H9 (cell line): ENCODE measurements at regions not wholly inside any gene's neighbourhood (a gene's known extent, or its start where the extent isn't known, plus 50 kb on each side); places are given as distances from the start of the nearest gene placed in this dataset.

Experiments
- DNase-seq: peaks from one replicate; pipeline ENCODE4 v3.0.0-alpha.2; 2017
- H2AFZ ChIP-seq: one replicate; pipeline ENCODE4 v1.6.1; 2013; ENCODE audit warnings: mild to moderate bottlenecking, low read length, control low read depth, moderate library complexity
- H2AK5ac ChIP-seq: 2 replicates; pipeline ENCODE4 v1.6.1; 2013; ENCODE audit warnings: low read length, control low read depth, mixed read lengths; ENCODE audit not compliant: insufficient read length
- H2BK120ac ChIP-seq: one replicate; pipeline ENCODE4 v1.6.1; 2013; ENCODE audit warnings: low read depth, mild to moderate bottlenecking, low read length, control low read depth, inconsistent platforms; ENCODE audit not compliant: poor library complexity, severe bottlenecking
- H2BK12ac ChIP-seq: 2 replicates; pipeline ENCODE4 v1.6.1; 2013; ENCODE audit warnings: low read length, control low read depth, mixed read lengths, low read depth; ENCODE audit not compliant: insufficient read length
- H2BK15ac ChIP-seq: 2 replicates; pipeline ENCODE4 v1.6.1; 2013; ENCODE audit warnings: low read depth, low read length, control low read depth
- H2BK20ac ChIP-seq: one replicate; pipeline ENCODE4 v1.6.1; 2013; ENCODE audit warnings: low read depth, mild to moderate bottlenecking, low read length, control low read depth, inconsistent platforms; ENCODE audit not compliant: poor library complexity, severe bottlenecking
- H2BK5ac ChIP-seq: 2 replicates; pipeline ENCODE4 v1.6.1; 2013; ENCODE audit warnings: low read length, control low read depth, mixed read lengths; ENCODE audit not compliant: insufficient read length
- H3K14ac ChIP-seq: 2 replicates; pipeline ENCODE4 v1.6.1; 2013; ENCODE audit warnings: low read length, control low read depth; ENCODE audit not compliant: insufficient read depth
- H3K18ac ChIP-seq: 2 replicates; pipeline ENCODE4 v1.6.1; 2013; ENCODE audit warnings: low read depth, mild to moderate bottlenecking, mixed read lengths, low read length, control low read depth; ENCODE audit not compliant: insufficient read length
- H3K23ac ChIP-seq: 2 replicates; pipeline ENCODE4 v1.6.1; 2013; ENCODE audit warnings: low read length, control low read depth, mixed read lengths, low read depth; ENCODE audit not compliant: insufficient read length
- H3K23me2 ChIP-seq: 2 replicates; pipeline ENCODE4 v1.6.1; 2013; ENCODE audit warnings: low read depth, mild to moderate bottlenecking, mixed read lengths, low read length, control low read depth; ENCODE audit not compliant: insufficient read length, poor library complexity, severe bottlenecking
- H3K27ac ChIP-seq: 2 replicates; pipeline ENCODE4 v1.5.1; 2013; ENCODE audit warnings: low read length, control low read depth, mixed read lengths, low read depth; ENCODE audit not compliant: insufficient read length
- H3K27me3 ChIP-seq: 2 replicates; pipeline ENCODE4 v1.6.1; 2013; ENCODE audit warnings: low read length, control low read depth, inconsistent platforms; ENCODE audit not compliant: insufficient read depth
- H3K4ac ChIP-seq: 2 replicates; pipeline ENCODE4 v1.6.1; 2013; ENCODE audit warnings: low read depth, mild to moderate bottlenecking, control low read depth, inconsistent platforms, low read length, moderate library complexity
- H3K4me1 ChIP-seq: 2 replicates; pipeline ENCODE4 v1.6.1; 2013; ENCODE audit warnings: low read length, control low read depth, inconsistent platforms; ENCODE audit not compliant: insufficient read depth
- H3K4me2 ChIP-seq: 2 replicates; pipeline ENCODE4 v1.6.1; 2013; ENCODE audit warnings: low read length, control low read depth, mixed read lengths; ENCODE audit not compliant: insufficient read length, insufficient read depth
- H3K56ac ChIP-seq: 2 replicates; pipeline ENCODE4 v1.6.1; 2013; ENCODE audit warnings: low read depth, mild to moderate bottlenecking, mixed read lengths, low read length, control low read depth; ENCODE audit not compliant: insufficient read length
- H3K79me1 ChIP-seq: 2 replicates; pipeline ENCODE4 v1.6.1; 2013; ENCODE audit warnings: low read depth, mild to moderate bottlenecking, moderate library complexity, low read length, control low read depth, inconsistent platforms; ENCODE audit not compliant: insufficient read depth, poor library complexity, severe bottlenecking
- H3K79me2 ChIP-seq: 2 replicates; pipeline ENCODE4 v1.6.1; 2013; ENCODE audit warnings: low read length, control low read depth, inconsistent platforms; ENCODE audit not compliant: insufficient read depth
- H3K9ac ChIP-seq: 2 replicates; pipeline ENCODE4 v1.6.1; 2013; ENCODE audit warnings: low read length, control low read depth, mixed read lengths; ENCODE audit not compliant: insufficient read length; ENCODE audit errors: extremely low read depth
- H3K9me3 ChIP-seq: one replicate; pipeline ENCODE4 v1.6.1; 2013; ENCODE audit warnings: low read depth, low read length, inconsistent platforms; ENCODE audit not compliant: control insufficient read depth
- H3T11ph ChIP-seq: one replicate; pipeline ENCODE4 v1.6.1; 2013; ENCODE audit warnings: mild to moderate bottlenecking, low read length, control low read depth, inconsistent platforms
- H4K20me1 ChIP-seq: one replicate; pipeline ENCODE4 v1.6.1; 2013; ENCODE audit not compliant: control insufficient read depth, insufficient read length, insufficient read depth
- H4K5ac ChIP-seq: 2 replicates; pipeline ENCODE4 v1.6.1; 2013; ENCODE audit warnings: low read depth, mild to moderate bottlenecking, mixed read lengths, low read length, control low read depth; ENCODE audit not compliant: insufficient read length
- H4K8ac ChIP-seq: replicated peaks from 2 replicates; pipeline ENCODE4 v1.6.1; 2013; ENCODE audit warnings: low read length, control low read depth, mixed read lengths, low read depth; ENCODE audit not compliant: insufficient read length
- H4K91ac ChIP-seq: 2 replicates; pipeline ENCODE4 v1.6.1; 2013; ENCODE audit warnings: low read depth, mild to moderate bottlenecking, moderate library complexity, mixed read lengths, low read length, control low read depth; ENCODE audit not compliant: insufficient read length
- H3K27ac Mint-ChIP-seq, 3 experiments: 2 replicates in 2 of 3; 3 replicates in 1 of 3; pipeline ENCODE4 v1.8.0; 2020 to 2021; ENCODE audit warnings: mixed read lengths in 3 of 3, mild to moderate bottlenecking in 1 of 3, moderate library complexity in 1 of 3
- H3K27me3 Mint-ChIP-seq: 2 replicates; pipeline ENCODE4 v1.8.0; 2021; ENCODE audit warnings: low read depth, mild to moderate bottlenecking, moderate library complexity, mixed read lengths
- H3K36me3 Mint-ChIP-seq, 3 experiments: 2 replicates in 2 of 3; 3 replicates in 1 of 3; pipeline ENCODE4 v1.8.0; 2020 to 2021; ENCODE audit warnings: low read depth in 3 of 3, mixed read lengths in 3 of 3; ENCODE audit not compliant: insufficient read depth in 1 of 3
- H3K4me1 Mint-ChIP-seq, 2 experiments: 2 replicates each; pipeline ENCODE4 v1.8.0; 2020; ENCODE audit warnings: mixed read lengths in 2 of 2
- H3K4me3 Mint-ChIP-seq, 2 experiments: 2 replicates in 1 of 2; 3 replicates in 1 of 2; pipeline ENCODE4 v1.8.0; 2020 to 2021; ENCODE audit warnings: mild to moderate bottlenecking in 2 of 2, mixed read lengths in 2 of 2, moderate library complexity in 1 of 2
- H3K9me3 Mint-ChIP-seq, 2 experiments: 2 replicates in 1 of 2; 3 replicates in 1 of 2; pipeline ENCODE4 v1.8.0; 2020; ENCODE audit warnings: mild to moderate bottlenecking in 2 of 2, mixed read lengths in 2 of 2, moderate library complexity in 1 of 2
- whole genome bisulfite sequencing: extraction: QIAGEN DNeasy Blood & Tissue Kit; methylation state at CpG from one replicate; pipeline ENCODE4 v1.1.7; 2013; ENCODE audit warnings: missing lambda C conversion rate, low lambda C conversion rate, mixed read lengths; ENCODE audit not compliant: insufficient read length; ENCODE audit errors: extremely low coverage; 5-methylcytosine and 5-hydroxymethylcytosine counted together
- TF ChIP-seq, protein P1 (sequence below): fragments of 200-600 bp; sonication (generic); conservative IDR thresholded peaks from 3 replicates; pipeline ENCODE4 v1.8.0; 2021; ENCODE audit warnings: antibody characterized with exemption, mild to moderate bottlenecking

DNA sequence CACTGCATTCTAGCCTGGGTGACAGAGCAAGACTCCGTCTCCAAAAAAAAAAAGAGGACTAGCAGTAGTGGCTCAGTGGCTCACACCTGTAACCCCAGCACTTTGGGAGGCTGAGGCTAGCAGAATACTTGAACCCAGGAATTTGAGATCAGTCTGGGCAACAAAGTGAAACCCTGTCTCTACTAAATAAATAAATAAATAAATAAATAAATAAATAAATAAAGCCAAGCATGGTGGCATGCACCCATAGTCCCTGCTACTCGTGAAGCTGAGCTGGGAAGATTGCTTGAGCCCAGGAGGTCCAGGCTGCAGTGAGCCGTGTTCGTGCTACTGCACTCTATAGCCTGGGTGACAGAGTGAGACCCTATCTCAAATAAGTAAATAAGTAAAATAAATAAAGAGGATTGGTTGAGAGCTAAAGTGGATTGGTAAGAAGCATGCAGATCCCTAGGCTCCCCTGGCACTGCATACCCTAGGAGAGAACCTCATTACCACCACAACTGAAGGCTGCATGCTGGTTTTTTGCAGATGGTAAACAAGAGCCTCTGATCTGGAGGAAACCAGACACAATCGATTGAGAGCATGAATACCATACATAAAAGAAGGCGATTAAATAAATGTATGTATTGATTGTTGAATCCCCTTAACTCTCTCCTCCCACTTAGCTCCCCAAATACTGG, 163.2 kb downstream of the REEP3 start:
- no peak overlapping the region for H3K4ac ChIP-seq
- no peak overlapping the region for H3T11ph ChIP-seq
- H4K5ac ChIP-seq, result no peak overlapping the region
- no peak overlapping the region for H4K8ac ChIP-seq
- H3K27me3 ChIP-seq, result no peaks in the 10 kb centered on the region
- no CpG with 5 or more reads among the region's 6 CpGs for WGBS
- H3K27ac ChIP-seq, result no peak overlapping the region
- H4K91ac ChIP-seq, result no peak overlapping the region
- H3K23me2 ChIP-seq, result no peaks in the 10 kb centered on the region
- no peak overlapping the region for H2BK120ac ChIP-seq
- no peak overlapping the region for H3K14ac ChIP-seq
- no peak overlapping the region for H2BK15ac ChIP-seq
- Mint-ChIP-seq H3K36me3 (no peaks in the 10 kb centered on the region), H3K4me3 (no peak overlapping the region), H3K27me3 (no peaks in the 10 kb centered on the region; the same call in 1 of the 2 replicates), H3K9me3 (no peaks in the 10 kb centered on the region; a peak in 1 of 5 replicates), H3K4me1 (peaks cover 17 to 19% of the 10 kb centered on the region in 2 experiments), H3K27ac (no peak overlapping the region)
- no peak overlapping the region for H3K23ac ChIP-seq
- H3K9ac ChIP-seq, result no peak overlapping the region
- no peaks in the 10 kb centered on the region for H4K20me1 ChIP-seq
- no peak for DNase-seq
- no peaks in the 10 kb centered on the region for H3K79me1 ChIP-seq
- H3K79me2 ChIP-seq, result no peaks in the 10 kb centered on the region
- H2BK5ac ChIP-seq, result no peak overlapping the region
- no peak overlapping the region for H2AFZ ChIP-seq
- H3K9me3 ChIP-seq, result no peaks in the 10 kb centered on the region
- H3K4me1 ChIP-seq, result peaks cover 3% of the 10 kb centered on the region; the same call in 1 of the 2 replicates
- no peak overlapping the region for H2AK5ac ChIP-seq
- no peak overlapping the region for H2BK12ac ChIP-seq
- H2BK20ac ChIP-seq, result no peak overlapping the region
- TF ChIP-seq, protein P1, sequence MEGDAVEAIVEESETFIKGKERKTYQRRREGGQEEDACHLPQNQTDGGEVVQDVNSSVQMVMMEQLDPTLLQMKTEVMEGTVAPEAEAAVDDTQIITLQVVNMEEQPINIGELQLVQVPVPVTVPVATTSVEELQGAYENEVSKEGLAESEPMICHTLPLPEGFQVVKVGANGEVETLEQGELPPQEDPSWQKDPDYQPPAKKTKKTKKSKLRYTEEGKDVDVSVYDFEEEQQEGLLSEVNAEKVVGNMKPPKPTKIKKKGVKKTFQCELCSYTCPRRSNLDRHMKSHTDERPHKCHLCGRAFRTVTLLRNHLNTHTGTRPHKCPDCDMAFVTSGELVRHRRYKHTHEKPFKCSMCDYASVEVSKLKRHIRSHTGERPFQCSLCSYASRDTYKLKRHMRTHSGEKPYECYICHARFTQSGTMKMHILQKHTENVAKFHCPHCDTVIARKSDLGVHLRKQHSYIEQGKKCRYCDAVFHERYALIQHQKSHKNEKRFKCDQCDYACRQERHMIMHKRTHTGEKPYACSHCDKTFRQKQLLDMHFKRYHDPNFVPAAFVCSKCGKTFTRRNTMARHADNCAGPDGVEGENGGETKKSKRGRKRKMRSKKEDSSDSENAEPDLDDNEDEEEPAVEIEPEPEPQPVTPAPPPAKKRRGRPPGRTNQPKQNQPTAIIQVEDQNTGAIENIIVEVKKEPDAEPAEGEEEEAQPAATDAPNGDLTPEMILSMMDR, result no peak
- H3K56ac ChIP-seq, result no peak overlapping the region
- no peak overlapping the region for H3K18ac ChIP-seq
- H3K4me2 ChIP-seq, result no peak overlapping the region
